ENCODE measurements at regions not wholly inside any gene's neighbourhood (a gene's known extent, or its start where the extent isn't known, plus 50 kb on each side); places are given as distances from the start of the nearest gene placed in this dataset.
A peak's percentile ranks its signal among the peaks of the same experiment; 100 is the strongest.

- peak; percentile 45; the same call in 1 of the 2 replicates for TF ChIP-seq ZNF770 (CRISPR knock-in tag; IDR thresholded peaks at IDR 0.05)
- TF ChIP-seq ZNF256 (CRISPR knock-in tag; conservative IDR thresholded peaks at IDR 0.05): no peak
- no peak for TF ChIP-seq ZNF17 (CRISPR knock-in tag; IDR thresholded peaks at IDR 0.05)
- no peak for TF ChIP-seq PCBP2 (optimal IDR thresholded peaks at IDR 0.05; ENCODE audit: low read depth, low read length, poor library complexity, severe bottlenecking)
- peak; percentile 67; the same call in 1 of the 2 replicates for TF ChIP-seq PAF1 (CRISPR knock-in tag; IDR thresholded peaks at IDR 0.05)
- TF ChIP-seq ZNF329 (CRISPR knock-in tag; IDR thresholded peaks at IDR 0.05; ENCODE audit: low read depth): no peak
- TF ChIP-seq CHD4 (IDR thresholded peaks at IDR 0.05; ENCODE audit: borderline replicate concordance, low read length): no peak
- TF ChIP-seq STAT6 (CRISPR knock-in tag; IDR thresholded peaks at IDR 0.05; ENCODE audit: borderline replicate concordance): 0 out of 2 replicates have a peak, but pooled peaks have one; percentile 64
- no peak for TF ChIP-seq THAP9 (CRISPR knock-in tag; IDR thresholded peaks at IDR 0.05; ENCODE audit: borderline replicate concordance)
- TF ChIP-seq POGK (CRISPR knock-in tag; conservative IDR thresholded peaks at IDR 0.05): peak; percentile 73
- TF ChIP-seq ZNF816 (CRISPR knock-in tag; IDR thresholded peaks at IDR 0.05; ENCODE audit: borderline replicate concordance): peak; percentile 96; the same call in 1 of the 2 replicates
- no peak for TF ChIP-seq THYN1 (CRISPR knock-in tag; IDR thresholded peaks at IDR 0.05; ENCODE audit: borderline replicate concordance, low read depth)
- no peak for TF ChIP-seq ZXDC (CRISPR knock-in tag; IDR thresholded peaks at IDR 0.05)
- TF ChIP-seq MXI1 (IDR thresholded peaks at IDR 0.05; ENCODE audit: borderline replicate concordance, low read depth, low read length): no peak
- TF ChIP-seq TCF7L2 (IDR thresholded peaks at IDR 0.05; ENCODE audit: low read depth, low read length): no peak
These were observed 179.7 kb downstream of the MREG start (continued) for GRCh38 chr2:215833531-215834162.

All from HepG2 (cell line).